AG04450 (cell line): ENCODE measurements at regions not wholly inside any gene's neighbourhood (a gene's known extent, or its start where the extent isn't known, plus 50 kb on each side); places are given as distances from the start of the nearest gene placed in this dataset.

Source experiments
- CTCF ChIA-PET: fragments of 300-600, 350-600 bp; formaldehyde crosslinking; extraction: SDS; loops from one replicate; lab custom pipeline; 2022; ENCODE audit warnings: antibody characterized with exemption, inconsistent platforms; lab: Charles Lee
- POLR2A ChIA-PET: fragments of 350-600 bp; formaldehyde crosslinking; extraction: SDS; loops from one replicate; lab custom pipeline; 2021; ENCODE audit warnings: antibody characterized with exemption, inconsistent platforms; lab: Yijun Ruan, JAX
- DNase-seq: peaks from one replicate; pipeline ENCODE4 v3.0.0-alpha.2; 2011; ENCODE audit warnings: low read depth, low spot score
- H3K27ac ChIP-seq: one replicate; pipeline ENCODE4 v1.5.1; 2012; ENCODE audit warnings: low read depth, low read length, control low read depth
- H3K27me3 ChIP-seq: one replicate; pipeline ENCODE4 v1.6.0; 2012; ENCODE audit warnings: low read length; ENCODE audit not compliant: control insufficient read depth, insufficient read depth
- H3K4me3 ChIP-seq: 2 replicates; pipeline ENCODE4 v1.5.1; 2011; ENCODE audit warnings: mild to moderate bottlenecking, low read depth, low read length, control low read depth
- H3K9me3 ChIP-seq: 2 replicates; pipeline ENCODE4 v1.5.1; 2012; ENCODE audit warnings: low read length; ENCODE audit not compliant: control insufficient read depth, insufficient read depth
- CTCF ChIP-seq: IDR thresholded peaks from 2 replicates; pipeline ENCODE4 v1.5.1; 2011; ENCODE audit warnings: low read depth, low read length, control low read depth, inconsistent platforms

GRCh38 chr16:86215979-86216585, 294.2 kb upstream of the FOXF1 start:
- no peak for TF ChIP-seq CTCF
- H3K4me3 ChIP-seq: no peak overlapping the region
- DNase-seq: no peak
- H3K9me3 ChIP-seq: peaks cover 3% of the 10 kb centered on the region; the same call in 1 of the 2 replicates
- H3K27me3 ChIP-seq: no peaks in the 10 kb centered on the region
- POLR2A ChIA-PET: no interaction called here
- no peak overlapping the region for H3K27ac ChIP-seq
- CTCF ChIA-PET: interaction anchor here (0.9 kb wide), 2 partner anchors 304 to 395 kb away, joined by 3 read pairs; no protein-coding TSS in a partner anchor

- Histone ChIP-seq H3K27ac (no peak overlapping the region), H3K4me3 (no peak overlapping the region), H3K9me3 (no peaks in the 10 kb centered on the region; the same call in 1 of the 2 replicates), H3K27me3 (no peaks in the 10 kb centered on the region)
- no peak for TF ChIP-seq CTCF
- DNase-seq: no peak
- ChIA-PET POLR2A (no interaction called here), CTCF (interaction anchor here (0.9 kb wide), 1 partner anchor 304 kb away, joined by 3 read pairs; no protein-coding TSS in a partner anchor)
Observed at GRCh38 chr16:86216591-86216990, 293.7 kb upstream of the FOXF1 start.

GRCh38 chr16:86217001-86217890, 293.1 kb upstream of the FOXF1 start:
- Histone ChIP-seq H3K9me3 (no peaks in the 10 kb centered on the region; the same call in 1 of the 2 replicates), H3K4me3 (no peak overlapping the region), H3K27ac (no peak overlapping the region), H3K27me3 (no peaks in the 10 kb centered on the region)
- TF ChIP-seq CTCF: no peak
- DNase-seq: no peak
- ChIA-PET POLR2A (interaction anchor here (1.0 kb wide), 1 partner anchor 241 kb away, joined by 3 read pairs; no protein-coding TSS in a partner anchor), CTCF (no interaction called here)

- Histone ChIP-seq H3K27me3 (no peaks in the 10 kb centered on the region), H3K9me3 (no peaks in the 10 kb centered on the region; the same call in 1 of the 2 replicates), H3K4me3 (no peak overlapping the region), H3K27ac (no peak overlapping the region)
- ChIA-PET POLR2A (interaction anchor here (1.0 kb wide), 1 partner anchor 240 kb away, joined by 3 read pairs; no protein-coding TSS in a partner anchor), CTCF (no interaction called here)
- DNase-seq: no peak
- no peak for TF ChIP-seq CTCF
Observed at GRCh38 chr16:86217891-86218270, 292.4 kb upstream of the FOXF1 start.
